HAP-1 (cell line): ENCODE measurements at regions not wholly inside any gene's neighbourhood (a gene's known extent, or its start where the extent isn't known, plus 50 kb on each side); places are given as distances from the start of the nearest gene placed in this dataset.

Experiments used
- DNase-seq, 2 experiments: peaks; one replicate each; pipeline ENCODE4 v3.0.0-alpha.2; 2016 to 2020; ENCODE audit warnings: low spot score in 2 of 2
- H3K27me3 ChIP-seq: fragments of 250-450 bp; sonication (Bioruptor Pico); 2 replicates; pipeline ENCODE4 v1.5.1; 2020; ENCODE audit warnings: low read depth, mild to moderate bottlenecking, moderate library complexity
- H3K36me3 ChIP-seq: fragments of 250-450 bp; sonication (Bioruptor Pico); replicated peaks from 2 replicates; pipeline ENCODE4 v1.5.1; 2020; ENCODE audit warnings: mild to moderate bottlenecking
- H3K4me1 ChIP-seq: fragments of 250-450 bp; sonication (Bioruptor Pico); 2 replicates; pipeline ENCODE4 v1.5.1; 2020; ENCODE audit warnings: mild to moderate bottlenecking
- H3K4me3 ChIP-seq: fragments of 250-450 bp; sonication (Bioruptor Pico); 2 replicates; pipeline ENCODE4 v1.5.1; 2020; ENCODE audit warnings: mild to moderate bottlenecking, moderate library complexity
- H3K9me3 ChIP-seq: fragments of 250-450 bp; sonication (Bioruptor Pico); 2 replicates; pipeline ENCODE4 v1.5.1; 2020; ENCODE audit warnings: mild to moderate bottlenecking, moderate library complexity
- in situ Hi-C: fragments of 300-500 bp; cut with MboI; formaldehyde crosslinking; loops from 3 replicates; pipeline ENCODE4 v1.14.3; 2020; ENCODE audit warnings: low sequenced_read_pairs, inconsistent platforms, mixed read lengths

DNA sequence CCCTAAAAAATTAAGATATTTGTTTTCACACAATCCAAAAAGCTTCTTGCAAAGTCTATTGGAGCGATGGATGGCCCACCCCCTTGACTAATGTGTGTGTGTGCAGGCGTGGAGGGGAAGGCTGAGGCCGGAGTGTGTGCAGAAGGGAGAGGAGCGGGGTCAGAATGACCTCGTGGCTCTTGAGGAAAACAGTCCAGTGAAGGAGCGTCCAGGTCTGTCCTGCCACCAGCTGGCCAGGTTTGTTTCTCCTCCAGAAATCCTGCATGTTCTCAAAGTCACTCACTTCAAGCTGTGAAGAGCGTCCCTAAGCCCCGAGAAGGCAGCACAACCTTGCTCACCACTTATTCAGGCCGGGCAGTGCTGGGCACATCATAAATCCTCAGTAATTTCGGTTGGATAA lies 69.5 kb upstream of the SSX2IP start:
- Histone ChIP-seq H3K4me3 (no peak overlapping the region), H3K36me3 (no peaks in the 10 kb centered on the region), H3K9me3 (no peaks in the 10 kb centered on the region), H3K27me3 (peaks cover 9% of the 10 kb centered on the region; the same call in 1 of the 2 replicates), H3K4me1 (0 out of 2 replicates have a peak, but pooled peaks cover 5% of the 10 kb centered on the region)
- no peak for DNase-seq
- in situ Hi-C loops = loop anchor here (25.0 kb wide), 3 partner anchors 322 to 847 kb away; partner anchors contain the start of gene PRKACB

DNA sequence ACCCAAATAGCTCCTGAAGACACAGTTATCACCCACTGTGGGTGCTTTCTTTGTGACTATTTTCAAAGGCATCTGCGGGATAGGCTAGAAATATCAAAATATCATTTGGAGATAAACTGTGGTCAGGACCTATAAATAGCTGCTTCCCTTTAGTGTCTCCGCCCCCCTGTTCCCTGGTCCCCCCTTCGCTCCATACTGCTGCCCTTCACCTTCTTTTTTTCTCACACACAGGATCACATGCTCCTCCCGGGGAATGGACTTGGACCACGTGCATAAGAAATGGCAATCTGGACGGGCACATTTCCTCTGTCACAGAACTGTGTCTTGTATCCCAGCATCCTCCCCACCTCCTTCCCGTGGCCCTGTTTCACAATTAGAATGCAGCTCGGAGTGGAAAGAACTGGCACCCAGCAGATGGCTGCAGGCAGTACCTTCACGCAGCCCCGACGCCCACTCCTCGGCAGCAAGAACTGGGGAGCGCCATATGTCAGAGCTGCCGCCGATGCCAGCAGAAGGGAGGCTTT lies 68.8 kb upstream of the SSX2IP start:
- Histone ChIP-seq H3K9me3 (no peaks in the 10 kb centered on the region), H3K36me3 (no peaks in the 10 kb centered on the region), H3K27me3 (peaks cover 2% of the 10 kb centered on the region; the same call in 1 of the 2 replicates), H3K4me3 (no peak overlapping the region), H3K4me1 (0 out of 2 replicates have a peak, but pooled peaks cover 5% of the 10 kb centered on the region)
- in situ Hi-C loops = loop anchor here (25.0 kb wide), 3 partner anchors 322 to 847 kb away; partner anchors contain the start of gene PRKACB
- no peak for DNase-seq

DNA sequence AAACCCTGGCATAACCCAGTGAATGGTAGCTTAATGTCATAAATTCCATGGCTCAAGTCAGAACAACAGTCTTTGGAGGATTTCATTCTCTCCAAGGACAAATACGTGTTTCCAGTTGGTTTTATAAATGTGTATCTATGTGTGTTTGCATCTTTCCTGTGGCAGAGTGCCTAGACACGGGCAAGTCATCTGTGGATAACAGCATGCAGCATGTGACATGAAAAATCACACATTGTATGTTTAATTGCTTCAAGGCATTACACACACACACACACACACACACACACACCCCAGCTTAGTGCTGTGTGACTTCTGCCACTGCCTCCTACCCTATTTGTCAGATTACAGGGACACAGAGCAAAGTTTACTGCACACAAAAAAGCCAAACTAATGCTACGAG lies 68.2 kb upstream of the SSX2IP start:
- DNase-seq = no peak
- no peak overlapping the region for H3K4me3 ChIP-seq
- in situ Hi-C loops = loop anchor here (25.0 kb wide), 3 partner anchors 321 to 846 kb away; partner anchors contain the start of gene PRKACB

DNA sequence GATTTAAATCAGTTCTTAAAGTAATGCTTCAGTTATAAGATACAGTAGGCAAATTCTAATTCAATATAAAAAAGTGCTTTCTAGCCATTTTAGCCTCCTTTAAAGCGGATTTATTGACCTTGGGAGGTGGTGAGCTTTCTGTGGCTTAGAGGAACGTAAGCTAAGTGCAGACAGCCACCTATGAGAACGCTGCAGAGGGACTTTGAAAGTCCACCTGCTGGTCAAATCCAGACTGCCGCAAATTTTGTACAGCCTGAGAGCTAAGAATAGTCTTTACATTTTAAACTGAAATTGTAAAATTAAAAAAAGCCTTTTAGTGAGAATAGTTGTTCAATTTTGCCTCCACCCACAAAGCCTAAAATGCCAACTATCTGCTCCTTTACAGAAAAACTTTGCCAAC lies 67.0 kb upstream of the SSX2IP start:
- no peaks in the 10 kb centered on the region for H3K36me3 ChIP-seq
- no peaks in the 10 kb centered on the region for H3K27me3 ChIP-seq
- H3K4me3 ChIP-seq = no peak overlapping the region
- 0 out of 2 replicates have a peak, but pooled peaks cover 5% of the 10 kb centered on the region for H3K4me1 ChIP-seq
- H3K9me3 ChIP-seq = no peaks in the 10 kb centered on the region
- no peak for DNase-seq
- in situ Hi-C loops = loop anchor here (25.0 kb wide), 3 partner anchors 320 to 845 kb away; partner anchors contain the start of gene PRKACB

More for the DNA sequence above, 68.2 kb upstream of the SSX2IP start:
- Histone ChIP-seq H3K9me3 (no peaks in the 10 kb centered on the region), H3K27me3 (no peaks in the 10 kb centered on the region), H3K4me1 (0 out of 2 replicates have a peak, but pooled peaks cover 5% of the 10 kb centered on the region), H3K36me3 (no peaks in the 10 kb centered on the region)

DNA sequence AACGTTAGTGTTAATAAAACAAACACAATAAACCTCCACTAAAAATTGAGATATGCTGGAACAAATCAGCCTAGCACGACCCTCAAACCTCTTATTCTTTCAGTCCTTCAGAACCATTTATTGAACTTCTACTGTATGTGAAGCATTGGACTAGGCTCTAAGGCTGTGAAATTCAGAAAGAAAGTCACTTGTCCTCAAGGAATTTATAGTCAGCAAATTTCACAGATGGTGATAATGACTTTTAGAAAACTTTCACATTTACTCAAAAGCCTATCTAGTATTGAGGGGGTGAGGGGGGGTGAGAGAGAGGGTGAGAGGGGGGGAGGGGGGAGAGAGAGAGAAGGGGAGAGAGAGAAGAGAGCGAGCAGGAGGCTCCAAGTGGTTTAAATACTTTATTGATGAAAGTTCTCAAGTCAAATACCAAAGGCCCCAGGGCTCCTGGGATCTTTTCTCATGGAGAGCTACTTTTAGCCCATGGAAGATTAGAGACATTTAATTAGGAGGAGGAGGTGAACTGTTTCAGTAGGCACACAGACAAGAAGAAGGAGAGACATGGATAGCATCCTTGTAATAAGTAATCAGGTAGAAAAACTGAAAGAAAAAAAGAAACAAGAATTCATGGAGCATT lies 66.3 kb upstream of the SSX2IP start:
- no peak overlapping the region for H3K4me3 ChIP-seq
- no peaks in the 10 kb centered on the region for H3K36me3 ChIP-seq
- in situ Hi-C loops = loop anchor here (25.0 kb wide), 3 partner anchors 319 to 844 kb away; partner anchors contain the start of gene PRKACB
- DNase-seq = peak; percentile 17 to 27
- H3K4me1 ChIP-seq = 0 out of 2 replicates have a peak, but pooled peaks cover 5% of the 10 kb centered on the region
- no peaks in the 10 kb centered on the region for H3K9me3 ChIP-seq
- H3K27me3 ChIP-seq = no peaks in the 10 kb centered on the region

DNA sequence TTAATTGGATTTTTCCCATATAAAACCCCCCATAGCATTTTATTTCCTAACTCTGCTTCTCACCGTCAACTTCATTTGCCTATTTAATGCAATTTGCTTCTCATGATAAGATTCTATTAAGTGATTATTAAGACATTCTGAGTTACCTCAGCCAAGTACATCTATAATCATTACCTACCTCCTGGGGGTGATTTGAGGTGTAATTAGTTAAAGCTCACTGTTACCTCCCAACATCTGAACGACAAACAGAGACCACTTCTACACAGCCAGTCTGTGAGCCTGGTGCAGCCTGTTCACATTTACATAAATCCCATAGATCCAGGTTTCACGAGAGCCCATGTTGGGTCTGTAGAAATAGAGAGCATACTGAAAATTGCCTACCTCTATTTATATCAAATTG lies 65.7 kb upstream of the SSX2IP start:
- in situ Hi-C loops = loop anchor here (25.0 kb wide), 3 partner anchors 319 to 844 kb away; partner anchors contain the start of gene PRKACB

DNA sequence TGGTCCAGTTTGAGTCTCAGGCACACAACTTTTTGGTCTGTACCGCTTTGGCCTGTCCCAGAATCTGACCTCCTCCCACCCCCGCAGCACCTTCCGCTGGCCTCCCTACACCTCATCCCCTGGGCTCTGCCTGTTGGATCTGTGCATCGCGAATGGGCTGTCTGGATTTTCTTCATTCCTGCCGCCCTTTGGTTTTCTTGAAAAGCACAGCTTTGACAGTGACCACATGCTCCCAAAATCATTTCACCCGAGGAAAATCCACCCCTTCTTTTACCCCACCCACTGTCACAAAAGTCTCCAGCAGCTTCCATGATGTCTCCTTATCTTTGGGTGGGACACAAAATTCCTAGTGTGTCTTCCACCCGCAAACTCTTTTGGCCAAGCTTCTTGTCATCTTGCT lies 65.0 kb upstream of the SSX2IP start:
- in situ Hi-C loops = loop anchor here (25.0 kb wide), 3 partner anchors 318 to 843 kb away; partner anchors contain the start of gene PRKACB
- H3K9me3 ChIP-seq = no peaks in the 10 kb centered on the region

More for the DNA sequence above, 65.7 kb upstream of the SSX2IP start:
- DNase-seq = no peak
- H3K4me1 ChIP-seq = 0 out of 2 replicates have a peak, but pooled peaks cover 5% of the 10 kb centered on the region
- no peaks in the 10 kb centered on the region for H3K27me3 ChIP-seq
- no peak overlapping the region for H3K4me3 ChIP-seq
- no peaks in the 10 kb centered on the region for H3K9me3 ChIP-seq
- no peaks in the 10 kb centered on the region for H3K36me3 ChIP-seq

DNA sequence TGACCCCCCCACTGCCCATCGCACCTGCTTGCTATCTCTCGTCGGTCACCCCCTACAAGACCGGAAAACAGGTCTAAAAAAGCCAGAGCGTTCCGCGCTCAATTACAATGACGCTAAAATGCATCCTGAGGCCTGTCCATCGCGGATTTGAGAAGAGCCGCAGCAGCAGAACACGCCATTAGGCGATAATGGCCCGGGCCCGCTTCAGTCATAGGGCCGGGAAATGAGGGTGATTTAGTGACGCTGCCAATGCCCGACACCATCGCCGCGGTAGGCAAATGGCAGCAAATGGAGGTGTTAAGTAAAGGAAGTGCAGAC lies 64.1 kb upstream of the SSX2IP start:
- no peaks in the 10 kb centered on the region for H3K27me3 ChIP-seq
- no peak for DNase-seq
- H3K4me1 ChIP-seq = 0 out of 2 replicates have a peak, but pooled peaks cover 5% of the 10 kb centered on the region
- H3K4me3 ChIP-seq = no peak overlapping the region
- H3K9me3 ChIP-seq = no peaks in the 10 kb centered on the region
- H3K36me3 ChIP-seq = no peaks in the 10 kb centered on the region
- in situ Hi-C loops = loop anchor here (25.0 kb wide), 3 partner anchors 317 to 842 kb away; partner anchors contain the start of gene PRKACB

More for the DNA sequence above, 65.0 kb upstream of the SSX2IP start:
- DNase-seq = no peak
- H3K27me3 ChIP-seq = no peaks in the 10 kb centered on the region
- no peaks in the 10 kb centered on the region for H3K36me3 ChIP-seq
- H3K4me3 ChIP-seq = no peak overlapping the region
- 0 out of 2 replicates have a peak, but pooled peaks cover 5% of the 10 kb centered on the region for H3K4me1 ChIP-seq

DNA sequence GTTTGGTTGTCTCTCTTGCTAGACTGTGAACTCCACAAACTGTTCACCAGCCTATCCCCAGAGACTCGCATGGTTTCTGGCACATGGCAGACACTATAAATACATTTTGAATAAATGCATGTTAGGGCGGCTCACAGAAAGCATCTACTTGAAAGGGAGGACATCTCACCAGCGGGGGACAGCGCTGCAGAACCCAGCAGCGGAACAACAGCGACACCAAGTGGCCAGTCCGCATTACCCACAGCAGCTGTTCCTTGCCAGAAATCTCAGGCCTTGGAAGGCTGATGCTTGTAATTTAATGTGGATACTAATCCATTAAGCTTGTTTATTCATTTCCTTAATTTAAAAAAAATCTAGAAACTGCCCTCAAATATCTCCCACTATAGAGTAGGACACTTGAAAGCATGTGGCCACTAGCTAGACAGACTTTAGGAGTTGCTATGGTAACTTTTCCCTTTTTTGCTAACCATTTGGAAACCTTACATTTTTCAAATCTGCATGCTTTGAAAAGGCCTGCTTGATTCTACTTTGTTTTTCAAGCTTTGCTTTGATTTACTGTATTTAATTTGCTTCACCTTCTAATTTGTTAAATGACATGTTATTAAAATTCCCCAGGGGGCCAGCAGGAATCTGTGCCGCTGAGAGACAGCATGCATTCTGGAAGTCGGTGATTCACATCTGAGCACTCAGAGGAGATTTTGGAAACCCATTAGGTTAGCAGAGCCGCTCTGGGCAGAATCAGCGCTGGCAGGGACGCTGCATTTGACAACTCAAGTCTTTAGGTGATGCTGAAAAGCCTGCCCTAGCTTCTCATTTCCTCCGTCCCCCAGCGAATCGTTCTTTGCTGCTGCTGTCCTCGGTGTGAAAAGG lies 63.5 kb upstream of the SSX2IP start:
- in situ Hi-C loops = loop anchor here (25.0 kb wide), 3 partner anchors 316 to 841 kb away; partner anchors contain the start of gene PRKACB

DNA sequence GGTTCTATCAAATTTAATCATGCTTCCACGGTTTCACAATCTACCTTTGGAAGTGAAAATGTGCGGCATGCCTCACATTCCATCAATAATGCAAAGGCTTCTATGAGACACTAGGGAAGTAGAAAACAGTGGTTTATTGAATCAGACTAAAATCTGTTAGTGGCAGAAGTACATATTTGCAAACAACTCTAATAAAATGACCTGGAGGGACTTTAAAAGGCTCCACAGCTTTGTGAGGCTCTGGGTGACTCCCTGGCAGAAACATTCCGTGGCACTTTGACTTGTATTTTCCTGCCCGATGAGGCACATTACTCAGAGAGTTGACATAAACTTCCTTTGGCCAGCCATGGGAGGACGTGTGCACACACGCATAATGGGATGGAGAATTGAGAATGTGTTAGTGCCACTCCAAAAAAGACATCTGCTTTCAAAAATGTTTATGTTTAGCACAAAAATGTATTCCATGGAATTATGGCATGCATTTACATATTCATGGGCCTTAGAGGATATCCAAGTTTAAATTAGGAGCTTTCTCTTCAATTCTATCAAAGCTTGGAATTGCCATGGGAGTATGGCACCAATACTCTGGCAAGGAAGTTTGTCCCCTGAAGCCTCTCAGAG lies 60.0 kb upstream of the SSX2IP start:
- in situ Hi-C loops = loop anchor here (25.0 kb wide), 3 partner anchors 313 to 838 kb away; partner anchors contain the start of gene PRKACB

More for the DNA sequence above, 63.5 kb upstream of the SSX2IP start:
- Histone ChIP-seq H3K4me1 (0 out of 2 replicates have a peak, but pooled peaks cover 5% of the 10 kb centered on the region), H3K27me3 (no peaks in the 10 kb centered on the region), H3K36me3 (no peaks in the 10 kb centered on the region), H3K4me3 (no peak overlapping the region), H3K9me3 (no peaks in the 10 kb centered on the region)
- DNase-seq = peak; percentile 64 to 88

DNA sequence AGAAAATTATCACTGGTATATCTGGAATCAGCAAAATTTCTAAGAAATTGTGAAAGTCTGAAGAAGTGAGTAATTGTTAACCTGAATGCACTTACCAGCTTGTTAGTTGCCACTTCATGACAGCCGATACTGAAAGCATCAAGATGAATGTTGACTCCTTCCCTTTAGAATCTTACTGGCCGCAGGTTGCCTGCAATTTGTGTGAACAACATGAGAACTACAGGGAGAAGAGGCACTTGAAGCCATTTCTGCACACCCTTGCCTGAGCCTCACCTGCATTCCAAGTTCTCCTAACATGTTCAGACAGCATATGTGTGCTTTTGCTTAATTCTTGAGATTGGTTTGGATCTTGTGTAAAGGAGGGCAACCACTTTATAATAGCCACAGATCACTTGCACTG lies 59.2 kb upstream of the SSX2IP start:
- H3K27me3 ChIP-seq = no peaks in the 10 kb centered on the region
- no peak overlapping the region for H3K4me3 ChIP-seq
- no peaks in the 10 kb centered on the region for H3K36me3 ChIP-seq
- no peak for DNase-seq
- no peaks in the 10 kb centered on the region for H3K9me3 ChIP-seq
- in situ Hi-C loops = loop anchor here (10.0 kb wide), 1 partner anchor 85 kb away; no protein-coding TSS in a partner anchor
- H3K4me1 ChIP-seq = no peaks in the 10 kb centered on the region

More for the DNA sequence above, 60.0 kb upstream of the SSX2IP start:
- Histone ChIP-seq H3K4me3 (no peak overlapping the region), H3K9me3 (no peaks in the 10 kb centered on the region), H3K36me3 (no peaks in the 10 kb centered on the region), H3K4me1 (no peaks in the 10 kb centered on the region), H3K27me3 (no peaks in the 10 kb centered on the region)
- DNase-seq = no peak

DNA sequence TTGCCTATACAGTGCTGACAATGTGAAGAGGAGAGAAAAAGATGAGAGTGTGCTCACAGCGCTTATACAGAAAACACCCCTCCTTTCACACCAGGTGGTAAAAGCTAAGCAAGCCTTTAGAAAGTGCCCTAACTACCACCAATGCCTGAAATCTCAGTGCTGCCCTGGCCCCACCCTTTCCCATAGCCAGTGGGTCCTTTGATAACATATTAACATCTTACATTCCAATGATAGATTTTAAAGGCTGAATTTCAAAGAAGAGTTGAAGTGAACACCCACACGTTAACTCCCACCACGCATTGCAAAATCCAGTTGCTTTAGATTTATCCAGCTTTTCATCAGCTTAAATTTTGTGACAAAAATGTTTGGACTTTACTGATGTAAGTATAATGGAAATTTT lies 58.1 kb upstream of the SSX2IP start:
- DNase-seq = no peak
- Histone ChIP-seq H3K4me3 (no peak overlapping the region), H3K36me3 (no peaks in the 10 kb centered on the region), H3K27me3 (no peaks in the 10 kb centered on the region), H3K9me3 (no peaks in the 10 kb centered on the region), H3K4me1 (no peaks in the 10 kb centered on the region)
- in situ Hi-C loops = loop anchor here (10.0 kb wide), 1 partner anchor 84 kb away; no protein-coding TSS in a partner anchor

DNA sequence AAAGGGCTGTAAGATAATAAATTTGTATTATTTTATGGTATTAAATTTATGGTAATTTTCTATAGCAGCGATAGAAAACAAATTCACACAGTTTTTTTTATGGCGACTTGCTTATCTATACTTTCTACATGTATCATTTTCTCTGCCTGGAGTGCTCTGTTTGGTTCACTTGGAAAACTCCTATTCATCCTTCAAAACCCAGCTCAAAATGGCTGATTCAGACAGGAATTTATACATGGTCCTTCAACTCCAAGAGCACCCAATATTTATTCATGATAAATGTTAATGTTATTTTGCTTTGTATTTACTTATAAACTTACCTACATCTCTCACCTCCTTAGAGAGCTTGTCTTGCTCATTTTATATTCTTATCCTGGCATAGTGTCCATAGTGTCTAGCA lies 55.6 kb upstream of the SSX2IP start:
- in situ Hi-C loops = loop anchor here (10.0 kb wide), 1 partner anchor 81 kb away; no protein-coding TSS in a partner anchor
- DNase-seq = no peak
- no peaks in the 10 kb centered on the region for H3K4me1 ChIP-seq
- H3K9me3 ChIP-seq = no peaks in the 10 kb centered on the region
- H3K4me3 ChIP-seq = no peak overlapping the region
- H3K36me3 ChIP-seq = no peaks in the 10 kb centered on the region
- no peaks in the 10 kb centered on the region for H3K27me3 ChIP-seq
